ENCODE measurements at regions not wholly inside any gene's neighbourhood (a gene's known extent, or its start where the extent isn't known, plus 50 kb on each side); places are given as distances from the start of the nearest gene placed in this dataset.
"Not testable (repeated sequence)": the region's sequence is repeated elsewhere in the genome, so short reads cannot be mapped to it uniquely, and the experiment has no call there.

- Histone ChIP-seq H3K4me1 (ENCODE audit: control insufficient read depth, low read length) (no peaks in the 10 kb centered on the region), H3K4me2 (ENCODE audit: low read length) (no peak overlapping the region), H4K20me1 (ENCODE audit: control insufficient read depth, insufficient read depth, low read depth, low read length) (no peaks in the 10 kb centered on the region), H3K9me2 (replicated peaks; ENCODE audit: control insufficient read depth, low read length) (no peaks in the 10 kb centered on the region), H3K9me3 (ENCODE audit: control insufficient read depth, insufficient read depth, low read length) (no peaks in the 10 kb centered on the region), H3K79me2 (ENCODE audit: control insufficient read depth, low read length) (no peaks in the 10 kb centered on the region), H3K36me3 (ENCODE audit: control insufficient read depth, low read length) (no peaks in the 10 kb centered on the region), H3K27me3 (ENCODE audit: control insufficient read depth, low read length) (no peaks in the 10 kb centered on the region), H3K4me3 (ENCODE audit: low read length) (no peak overlapping the region), H3F3A (ENCODE audit: control insufficient read depth, insufficient read depth) (no peaks in the 10 kb centered on the region), H3K27ac (ENCODE audit: low read depth, low read length) (no peak overlapping the region)
- TF ChIP-seq CTCF (IDR thresholded peaks at IDR 0.05; ENCODE audit: low read depth, low read length, poor library complexity, severe bottlenecking) (no peak), EZH2phosphoT487 (IDR thresholded peaks at IDR 0.05; ENCODE audit: borderline replicate concordance, low read length) (no peak)
Observed at GRCh38 chr10:131822692-131823245, 78.0 kb upstream of the PPP2R2D start.

GRCh38 chr10:131823601-131824099, 77.2 kb upstream of the PPP2R2D start:
- not testable (repeated sequence) for H3F3A ChIP-seq (ENCODE audit: control insufficient read depth, insufficient read depth); H3K27ac ChIP-seq (ENCODE audit: low read depth, low read length); H3K4me2 ChIP-seq (ENCODE audit: low read length); H3K36me3 ChIP-seq (ENCODE audit: control insufficient read depth, low read length); H3K4me1 ChIP-seq (ENCODE audit: control insufficient read depth, low read length); H3K9me2 ChIP-seq (replicated peaks; ENCODE audit: control insufficient read depth, low read length); H3K79me2 ChIP-seq (ENCODE audit: control insufficient read depth, low read length); H3K4me3 ChIP-seq (ENCODE audit: low read length); H3K9me3 ChIP-seq (ENCODE audit: control insufficient read depth, insufficient read depth, low read length); H4K20me1 ChIP-seq (ENCODE audit: control insufficient read depth, insufficient read depth, low read depth, low read length); H3K27me3 ChIP-seq (ENCODE audit: control insufficient read depth, low read length)

GRCh38 chr10:131824371-131825149, 76.2 kb upstream of the PPP2R2D start:
- Histone ChIP-seq H3K27me3 (ENCODE audit: control insufficient read depth, low read length) (no peaks in the 10 kb centered on the region), H3K4me2 (ENCODE audit: low read length) (no peak overlapping the region), H3K9me2 (replicated peaks; ENCODE audit: control insufficient read depth, low read length) (no peaks in the 10 kb centered on the region), H3K4me1 (ENCODE audit: control insufficient read depth, low read length) (no peaks in the 10 kb centered on the region), H3K27ac (ENCODE audit: low read depth, low read length) (no peak overlapping the region), H4K20me1 (ENCODE audit: control insufficient read depth, insufficient read depth, low read depth, low read length) (no peaks in the 10 kb centered on the region), H3K79me2 (ENCODE audit: control insufficient read depth, low read length) (no peaks in the 10 kb centered on the region), H3F3A (ENCODE audit: control insufficient read depth, insufficient read depth) (no peaks in the 10 kb centered on the region), H3K36me3 (ENCODE audit: control insufficient read depth, low read length) (no peaks in the 10 kb centered on the region), H3K4me3 (ENCODE audit: low read length) (no peak overlapping the region), H3K9me3 (ENCODE audit: control insufficient read depth, insufficient read depth, low read length) (no peaks in the 10 kb centered on the region)
- TF ChIP-seq CTCF (IDR thresholded peaks at IDR 0.05; ENCODE audit: low read depth, low read length, poor library complexity, severe bottlenecking) (no peak), EZH2phosphoT487 (IDR thresholded peaks at IDR 0.05; ENCODE audit: borderline replicate concordance, low read length) (no peak)

GRCh38 chr10:131825150-131825848, 75.5 kb upstream of the PPP2R2D start:
- Histone ChIP-seq H3K36me3 (ENCODE audit: control insufficient read depth, low read length) (no peaks in the 10 kb centered on the region), H4K20me1 (ENCODE audit: control insufficient read depth, insufficient read depth, low read depth, low read length) (no peaks in the 10 kb centered on the region), H3K4me1 (ENCODE audit: control insufficient read depth, low read length) (no peaks in the 10 kb centered on the region), H3K27ac (ENCODE audit: low read depth, low read length) (no peak overlapping the region), H3K9me3 (ENCODE audit: control insufficient read depth, insufficient read depth, low read length) (no peaks in the 10 kb centered on the region), H3K4me3 (ENCODE audit: low read length) (no peak overlapping the region), H3K9me2 (replicated peaks; ENCODE audit: control insufficient read depth, low read length) (no peaks in the 10 kb centered on the region), H3K27me3 (ENCODE audit: control insufficient read depth, low read length) (no peaks in the 10 kb centered on the region), H3K4me2 (ENCODE audit: low read length) (no peak overlapping the region), H3F3A (ENCODE audit: control insufficient read depth, insufficient read depth) (no peaks in the 10 kb centered on the region), H3K79me2 (ENCODE audit: control insufficient read depth, low read length) (no peaks in the 10 kb centered on the region)
- no peak for TF ChIP-seq CTCF (IDR thresholded peaks at IDR 0.05; ENCODE audit: low read depth, low read length, poor library complexity, severe bottlenecking)
- TF ChIP-seq EZH2phosphoT487 (IDR thresholded peaks at IDR 0.05; ENCODE audit: borderline replicate concordance, low read length): no peak

Data from DOHH2 (cell line).